Osteocyte (in vitro differentiated cells): ENCODE measurements at regions not wholly inside any gene's neighbourhood (a gene's known extent, or its start where the extent isn't known, plus 50 kb on each side); places are given as distances from the start of the nearest gene placed in this dataset.

Experiments
- DNase-seq: peaks from one replicate; pipeline ENCODE4 v3.0.0; 2021; ENCODE audit warnings: mixed read lengths; ENCODE audit not compliant: unreplicated experiment; ENCODE audit errors: extremely low spot score
- H3K27ac Mint-ChIP-seq: one replicate; pipeline ENCODE4 v1.8.0; 2021; ENCODE audit warnings: mild to moderate bottlenecking, mixed read lengths; ENCODE audit not compliant: unreplicated experiment
- H3K27me3 Mint-ChIP-seq: one replicate; pipeline ENCODE4 v1.8.0; 2021; ENCODE audit warnings: mixed read lengths; ENCODE audit not compliant: unreplicated experiment
- H3K36me3 Mint-ChIP-seq: one replicate; pipeline ENCODE4 v1.8.0; 2021; ENCODE audit warnings: mixed read lengths; ENCODE audit not compliant: unreplicated experiment
- H3K4me1 Mint-ChIP-seq: one replicate; pipeline ENCODE4 v1.8.0; 2021; ENCODE audit warnings: mixed read lengths; ENCODE audit not compliant: unreplicated experiment
- H3K4me3 Mint-ChIP-seq: one replicate; pipeline ENCODE4 v1.8.0; 2021; ENCODE audit warnings: mild to moderate bottlenecking, moderate library complexity, mixed read lengths; ENCODE audit not compliant: unreplicated experiment
- H3K9me3 Mint-ChIP-seq: one replicate; pipeline ENCODE4 v1.8.0; 2021; ENCODE audit warnings: mixed read lengths; ENCODE audit not compliant: unreplicated experiment
- TF ChIP-seq, protein P1 (sequence below): fragments of 200-600 bp; sonication (generic); IDR thresholded peaks from 2 replicates; pipeline ENCODE4 v1.5.0; 2021; ENCODE audit warnings: antibody characterized with exemption, mild to moderate bottlenecking, moderate library complexity

DNA sequence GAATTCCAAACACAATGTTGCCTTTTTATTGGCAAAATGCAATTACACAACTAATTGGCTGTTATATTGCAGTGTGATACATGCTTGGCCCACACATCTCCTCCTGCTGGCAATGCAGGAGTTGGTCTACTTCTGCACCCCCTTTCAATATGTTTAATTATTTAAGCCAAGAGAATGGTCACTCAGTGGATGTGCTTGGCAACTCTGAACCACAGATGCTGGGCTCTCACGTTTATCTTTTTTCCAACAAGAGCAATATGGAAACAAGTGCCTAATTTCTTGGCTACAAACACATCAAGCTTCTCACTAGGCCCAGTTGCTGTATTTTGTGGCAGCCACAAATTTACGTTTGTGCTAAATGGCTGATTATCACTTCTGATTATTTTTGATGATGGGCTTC, 1149.2 kb upstream of the CELF2 start:
- DNase-seq: no peak
- H3K9me3 Mint-ChIP-seq: peaks cover 5% of the 10 kb centered on the region
- H3K27me3 Mint-ChIP-seq: peaks cover 3% of the 10 kb centered on the region
- no peak overlapping the region for H3K4me3 Mint-ChIP-seq
- TF ChIP-seq, protein P1, sequence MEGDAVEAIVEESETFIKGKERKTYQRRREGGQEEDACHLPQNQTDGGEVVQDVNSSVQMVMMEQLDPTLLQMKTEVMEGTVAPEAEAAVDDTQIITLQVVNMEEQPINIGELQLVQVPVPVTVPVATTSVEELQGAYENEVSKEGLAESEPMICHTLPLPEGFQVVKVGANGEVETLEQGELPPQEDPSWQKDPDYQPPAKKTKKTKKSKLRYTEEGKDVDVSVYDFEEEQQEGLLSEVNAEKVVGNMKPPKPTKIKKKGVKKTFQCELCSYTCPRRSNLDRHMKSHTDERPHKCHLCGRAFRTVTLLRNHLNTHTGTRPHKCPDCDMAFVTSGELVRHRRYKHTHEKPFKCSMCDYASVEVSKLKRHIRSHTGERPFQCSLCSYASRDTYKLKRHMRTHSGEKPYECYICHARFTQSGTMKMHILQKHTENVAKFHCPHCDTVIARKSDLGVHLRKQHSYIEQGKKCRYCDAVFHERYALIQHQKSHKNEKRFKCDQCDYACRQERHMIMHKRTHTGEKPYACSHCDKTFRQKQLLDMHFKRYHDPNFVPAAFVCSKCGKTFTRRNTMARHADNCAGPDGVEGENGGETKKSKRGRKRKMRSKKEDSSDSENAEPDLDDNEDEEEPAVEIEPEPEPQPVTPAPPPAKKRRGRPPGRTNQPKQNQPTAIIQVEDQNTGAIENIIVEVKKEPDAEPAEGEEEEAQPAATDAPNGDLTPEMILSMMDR: no peak
- H3K4me1 Mint-ChIP-seq: no peaks in the 10 kb centered on the region
- no peak overlapping the region for H3K27ac Mint-ChIP-seq
- H3K36me3 Mint-ChIP-seq: no peaks in the 10 kb centered on the region

DNA sequence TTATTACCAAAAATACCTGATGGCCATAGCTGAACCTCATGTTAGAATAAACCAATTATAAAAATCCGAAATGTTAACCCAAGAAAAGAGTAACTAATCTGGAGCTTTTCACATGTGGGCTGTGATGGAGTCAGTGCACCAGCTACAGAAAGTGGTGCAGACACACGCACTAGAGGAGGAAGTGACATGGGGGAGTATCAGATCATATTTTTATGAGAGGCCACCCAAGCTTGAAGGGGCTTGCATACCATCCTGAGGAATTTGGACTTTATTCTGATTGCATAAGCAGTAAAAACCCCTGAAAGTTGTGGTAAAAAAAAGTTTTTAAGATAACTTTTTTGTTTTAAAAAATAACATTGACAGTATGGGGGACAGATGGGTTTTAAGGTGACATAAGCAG, 1148.5 kb upstream of the CELF2 start:
- H3K36me3 Mint-ChIP-seq: no peaks in the 10 kb centered on the region
- H3K27me3 Mint-ChIP-seq: peaks cover 3% of the 10 kb centered on the region
- no peak overlapping the region for H3K4me3 Mint-ChIP-seq
- no peak for DNase-seq
- TF ChIP-seq, protein P1: no peak
- H3K27ac Mint-ChIP-seq: no peak overlapping the region
- peaks cover 5% of the 10 kb centered on the region for H3K9me3 Mint-ChIP-seq
- no peaks in the 10 kb centered on the region for H3K4me1 Mint-ChIP-seq

DNA sequence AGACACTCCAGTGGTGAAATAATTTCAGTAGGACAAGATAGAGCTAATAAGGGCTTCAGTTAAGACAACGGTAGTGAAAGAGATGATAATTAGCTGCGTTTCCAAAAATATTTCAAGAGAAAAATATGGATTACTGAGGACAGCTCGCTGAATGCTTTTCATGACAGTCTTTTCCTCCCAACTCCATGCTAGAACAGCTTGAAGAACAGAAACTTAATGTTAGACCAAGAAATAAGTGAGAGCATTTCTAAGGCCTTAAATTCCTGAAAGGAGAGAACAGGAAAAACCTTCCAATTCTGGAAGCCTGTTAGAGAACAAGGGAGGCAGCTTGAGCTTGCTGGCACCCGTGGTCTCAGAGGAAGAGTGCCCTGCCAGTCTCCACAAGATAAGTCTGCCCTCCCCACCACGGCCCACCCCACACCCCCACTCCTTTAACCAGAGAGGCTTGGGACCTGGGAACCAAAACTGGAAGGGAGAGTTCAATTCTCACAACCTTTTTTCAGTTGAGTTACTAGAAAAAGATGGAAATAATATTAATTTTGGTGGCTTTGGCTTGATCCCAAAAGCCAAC, 1148.0 kb upstream of the CELF2 start:
- H3K4me1 Mint-ChIP-seq: no peaks in the 10 kb centered on the region
- H3K4me3 Mint-ChIP-seq: no peak overlapping the region
- TF ChIP-seq, protein P1: no peak
- H3K36me3 Mint-ChIP-seq: no peaks in the 10 kb centered on the region
- H3K27me3 Mint-ChIP-seq: peaks cover 3% of the 10 kb centered on the region
- H3K9me3 Mint-ChIP-seq: peaks cover 5% of the 10 kb centered on the region
- no peak for DNase-seq
- no peak overlapping the region for H3K27ac Mint-ChIP-seq

DNA sequence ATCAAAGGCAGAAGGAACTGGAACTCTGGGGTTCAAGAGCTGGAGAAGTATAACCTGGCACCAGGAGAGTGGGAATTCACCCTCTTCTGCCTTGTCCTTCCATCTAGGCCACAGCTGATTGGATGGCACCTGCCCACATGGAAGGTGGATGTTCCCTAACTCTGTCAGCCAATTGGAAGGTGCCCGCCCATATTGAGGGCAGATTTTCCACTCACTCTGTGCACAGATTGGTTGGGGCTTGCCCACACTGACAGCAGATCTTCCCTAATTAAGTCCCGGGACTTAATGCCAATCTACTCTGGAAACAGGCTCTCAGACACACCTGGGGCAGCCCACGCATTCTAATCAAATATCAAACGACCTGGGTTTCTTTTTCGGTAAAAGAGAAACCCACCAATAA, 1142.3 kb upstream of the CELF2 start:
- no peaks in the 10 kb centered on the region for H3K36me3 Mint-ChIP-seq
- TF ChIP-seq, protein P1: no peak
- H3K27ac Mint-ChIP-seq: no peak overlapping the region
- peaks cover 3% of the 10 kb centered on the region for H3K27me3 Mint-ChIP-seq
- no peak for DNase-seq
- no peaks in the 10 kb centered on the region for H3K4me1 Mint-ChIP-seq
- H3K9me3 Mint-ChIP-seq: no peaks in the 10 kb centered on the region
- H3K4me3 Mint-ChIP-seq: no peak overlapping the region

DNA sequence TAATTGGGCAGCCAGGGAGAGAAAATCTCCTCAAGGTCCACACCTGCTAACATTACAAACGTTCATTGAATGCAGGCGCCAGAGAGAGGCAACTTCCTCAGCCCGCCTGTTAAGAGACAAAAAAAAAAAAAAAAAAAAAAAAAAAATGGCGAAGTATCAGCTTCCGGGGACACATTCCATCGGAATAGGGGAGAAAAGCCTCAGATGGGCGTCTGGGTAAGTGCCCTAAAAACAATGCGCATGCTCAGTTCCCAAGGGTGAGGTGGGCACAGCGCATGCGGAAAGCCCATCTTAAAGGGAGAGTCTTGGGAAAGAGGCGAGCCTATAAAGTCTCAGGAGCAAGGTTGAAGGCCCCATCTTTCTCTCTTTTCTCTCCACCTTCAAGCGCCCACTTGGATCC, 1139.7 kb upstream of the CELF2 start:
- peaks cover 9% of the 10 kb centered on the region for H3K9me3 Mint-ChIP-seq
- no peaks in the 10 kb centered on the region for H3K36me3 Mint-ChIP-seq
- no peaks in the 10 kb centered on the region for H3K4me1 Mint-ChIP-seq
- H3K27me3 Mint-ChIP-seq: no peaks in the 10 kb centered on the region
- H3K4me3 Mint-ChIP-seq: no peak overlapping the region
- no peak overlapping the region for H3K27ac Mint-ChIP-seq
- no peak for DNase-seq
- TF ChIP-seq, protein P1: no peak
